A549 (cell line): ENCODE measurements at regions not wholly inside any gene's neighbourhood (a gene's known extent, or its start where the extent isn't known, plus 50 kb on each side); places are given as distances from the start of the nearest gene placed in this dataset.

Experiments used
- BCL3 ChIP-seq: fragments of >200 bp; sonication (Bioruptor Twin); formaldehyde crosslinking; IDR thresholded peaks from 3 replicates; pipeline ENCODE4 v1.6.1; 2016
- CHD2 ChIP-seq: fragments of 150-350 bp; IDR thresholded peaks from 2 replicates; pipeline ENCODE4 v1.6.1; 2014; ENCODE audit warnings: low read length; ENCODE audit not compliant: partially characterized antibody
- CHD4 ChIP-seq: fragments of 200-600 bp; sonication (generic); IDR thresholded peaks from 2 replicates; pipeline ENCODE4 v1.6.1; 2016; ENCODE audit warnings: antibody characterized with exemption, mild to moderate bottlenecking, borderline replicate concordance
- CTCF ChIP-seq: fragments of >200 bp; sonication (Bioruptor Twin); formaldehyde crosslinking; IDR thresholded peaks from 3 replicates; pipeline ENCODE4 v1.5.1; 2016
- ELK1 ChIP-seq: fragments of 150-350 bp; IDR thresholded peaks from 2 replicates; pipeline ENCODE4 v1.6.1; 2014; ENCODE audit warnings: low read depth, mild to moderate bottlenecking, low read length
- MYC ChIP-seq: IDR thresholded peaks from 2 replicates; pipeline ENCODE4 v1.6.1; 2012; ENCODE audit warnings: mild to moderate bottlenecking, inconsistent platforms, low read length, improper control_type of control experiment, borderline replicate concordance
- PBX3 ChIP-seq: IDR thresholded peaks from 2 replicates; pipeline ENCODE4 v1.6.1; 2012
- POLR2A ChIP-seq: IDR thresholded peaks from 2 replicates; pipeline ENCODE4 v1.6.1; 2012; ENCODE audit warnings: mild to moderate bottlenecking, low read length
- REST ChIP-seq: fragments of 200-600 bp; sonication (generic); IDR thresholded peaks from 2 replicates; pipeline ENCODE4 v1.6.1; 2016; ENCODE audit warnings: antibody characterized with exemption, mild to moderate bottlenecking, moderate library complexity
- SMC3 ChIP-seq: fragments of >200 bp; sonication (Bioruptor Twin); formaldehyde crosslinking; IDR thresholded peaks from 3 replicates; pipeline ENCODE4 v1.6.1; 2018; ENCODE audit warnings: inconsistent platforms
- ZFP36 ChIP-seq: fragments of 450-650 bp; IDR thresholded peaks from 2 replicates; pipeline ENCODE4 v1.6.1; 2014; ENCODE audit warnings: borderline replicate concordance; ENCODE audit not compliant: partially characterized antibody

GRCh38 chr2:14994721-14995120, 362.2 kb downstream of the LRATD1 start:
- TF ChIP-seq CTCF: no peak
- TF ChIP-seq SMC3: no peak
- TF ChIP-seq MYC: no peak
- no peak for TF ChIP-seq POLR2A
- TF ChIP-seq ZFP36: no peak
- no peak for TF ChIP-seq CHD2
- no peak for TF ChIP-seq PBX3
- TF ChIP-seq ELK1: no peak
- TF ChIP-seq CHD4: no peak
- TF ChIP-seq BCL3: no peak
- no peak for TF ChIP-seq REST
